H1 (cell line): ENCODE measurements at regions not wholly inside any gene's neighbourhood (a gene's known extent, or its start where the extent isn't known, plus 50 kb on each side); places are given as distances from the start of the nearest gene placed in this dataset.

Experiments
- CTCF ChIA-PET: fragments of 300-600 bp; sonication (Branson Sonifier 250); formaldehyde crosslinking; loops from one replicate; lab custom pipeline; 2021; ENCODE audit not compliant: partially characterized antibody; lab: Charles Lee
- POLR2A ChIA-PET: fragments of 300-600 bp; sonication (Branson Sonifier 250); formaldehyde crosslinking; loops from one replicate; lab custom pipeline; 2021; ENCODE audit warnings: inconsistent platforms; ENCODE audit not compliant: partially characterized antibody; lab: Charles Lee
- DNase-seq, 2 experiments: peaks; one replicate each; pipeline versions ENCODE4 v3.0.0 to v3.0.0-alpha.2; 2010 to 2022; ENCODE audit warnings: low spot score in 2 of 2, low read depth in 1 of 2, mixed read lengths in 1 of 2
- FAIRE-seq: peaks from 2 replicates; lab custom pipeline; 2011; peaks lifted over from hg19 to GRCh38; lab: Jason Lieb, UNC
- H2AFZ ChIP-seq: 2 replicates; pipeline ENCODE4 v1.8.1; 2012; ENCODE audit warnings: low read length, inconsistent platforms
- H2AK5ac ChIP-seq: 2 replicates; pipeline ENCODE4 v1.6.1; 2013; ENCODE audit warnings: low read depth, low read length
- H2BK120ac ChIP-seq: replicated peaks from 2 replicates; pipeline ENCODE3; 2013; ENCODE audit warnings: low read depth, low read length, inconsistent platforms
- H2BK12ac ChIP-seq: 2 replicates; pipeline ENCODE4 v1.6.1; 2013; ENCODE audit warnings: low read depth, low read length
- H2BK15ac ChIP-seq: 2 replicates; pipeline ENCODE4 v1.6.1; 2013; ENCODE audit warnings: low read length
- H2BK20ac ChIP-seq: 2 replicates; pipeline ENCODE4 v1.6.1; 2013; ENCODE audit warnings: low read length
- H2BK5ac ChIP-seq: 2 replicates; pipeline ENCODE4 v1.6.1; 2013; ENCODE audit warnings: low read depth, low read length
- H3K14ac ChIP-seq: 2 replicates; pipeline ENCODE4 v1.6.1; 2013; ENCODE audit warnings: inconsistent platforms; ENCODE audit not compliant: insufficient read length
- H3K18ac ChIP-seq: 2 replicates; pipeline ENCODE4 v1.6.1; 2013; ENCODE audit warnings: low read length; ENCODE audit errors: extremely low read depth
- H3K23ac ChIP-seq: 2 replicates; pipeline ENCODE4 v1.6.1; 2013; ENCODE audit warnings: inconsistent platforms; ENCODE audit not compliant: insufficient read length
- H3K23me2 ChIP-seq: 2 replicates; pipeline ENCODE4 v1.6.1; 2013; ENCODE audit warnings: low read depth, low read length
- H3K27ac ChIP-seq: 2 replicates; pipeline ENCODE4 v1.6.1; 2011; ENCODE audit warnings: low read depth, low read length, inconsistent platforms
- H3K27me3 ChIP-seq, 4 experiments: replicated peaks in 1 of 4; 1 replicate in 1 of 4; 2 replicates in 3 of 4; pipeline versions ENCODE4 v1.6.1 to v1.8.1; 2011 to 2013; ENCODE audit warnings: low read length in 3 of 4, mild to moderate bottlenecking in 3 of 4, inconsistent platforms in 2 of 4, mixed read lengths in 2 of 4, moderate library complexity in 1 of 4; ENCODE audit not compliant: control insufficient read depth in 3 of 4, insufficient read depth in 3 of 4; ENCODE audit errors: extremely low read depth in 1 of 4
- H3K36me3 ChIP-seq, 4 experiments: 2 replicates each; pipeline versions ENCODE4 v1.6.1 to v1.8.1; 2011 to 2013; ENCODE audit warnings: mild to moderate bottlenecking in 4 of 4, low read length in 3 of 4, moderate library complexity in 2 of 4, control low read depth in 1 of 4, inconsistent platforms in 1 of 4; ENCODE audit not compliant: insufficient read depth in 4 of 4, control insufficient read depth in 2 of 4
- H3K4ac ChIP-seq: replicated peaks from 2 replicates; pipeline ENCODE3; 2013; ENCODE audit warnings: low read length, low read depth, mixed read lengths, inconsistent platforms; ENCODE audit not compliant: insufficient read length
- H3K4me1 ChIP-seq, 4 experiments: replicated peaks in 1 of 4; 1 replicate in 1 of 4; 2 replicates in 3 of 4; pipeline versions ENCODE4 v1.6.1 to v1.8.1; 2011 to 2013; ENCODE audit warnings: low read length in 3 of 4, inconsistent platforms in 2 of 4, mixed read lengths in 1 of 4; ENCODE audit not compliant: insufficient read depth in 4 of 4, control insufficient read depth in 3 of 4
- H3K4me2 ChIP-seq, 2 experiments: 2 replicates each; pipeline versions ENCODE4 v1.6.1 to v1.8.1; 2011 to 2013; ENCODE audit warnings: low read depth in 2 of 2, low read length in 2 of 2, control low read depth in 1 of 2, inconsistent platforms in 1 of 2, mild to moderate bottlenecking in 1 of 2; ENCODE audit not compliant: insufficient read depth in 1 of 2
- H3K4me3 ChIP-seq, 4 experiments: fragments of 200-600, 300-600 bp in 1 of 4; sonication (generic), shearing (Covaris generic), sonication (Bioruptor Twin) in 1 of 4; 2 replicates each; pipeline versions ENCODE4 v1.5.1 to v1.8.1; 2011 to 2016; ENCODE audit warnings: low read length in 4 of 4, low read depth in 3 of 4, control low read depth in 2 of 4, inconsistent platforms in 2 of 4, mild to moderate bottlenecking in 2 of 4, mixed read lengths in 1 of 4, moderate library complexity in 1 of 4; ENCODE audit not compliant: insufficient read depth in 2 of 4; ENCODE audit errors: extremely low read depth in 1 of 4
- H3K56ac ChIP-seq: replicated peaks from 2 replicates; pipeline ENCODE3; 2013; ENCODE audit warnings: low read depth, mild to moderate bottlenecking, mixed read lengths, low read length, inconsistent platforms; ENCODE audit not compliant: insufficient read length
- H3K79me1 ChIP-seq: 2 replicates; pipeline ENCODE4 v1.6.1; 2013; ENCODE audit warnings: low read depth, low read length, control low read depth
- H3K79me2 ChIP-seq, 2 experiments: 2 replicates each; pipeline versions ENCODE4 v1.6.1 to v1.8.1; 2012 to 2013; ENCODE audit warnings: low read length in 2 of 2, mild to moderate bottlenecking in 2 of 2, inconsistent platforms in 1 of 2; ENCODE audit not compliant: insufficient read depth in 2 of 2, control insufficient read depth in 1 of 2
- H3K9ac ChIP-seq, 4 experiments: replicated peaks in 1 of 4; 1 replicate in 1 of 4; 2 replicates in 3 of 4; pipeline versions ENCODE4 v1.6.1 to v1.8.1; 2011 to 2013; ENCODE audit warnings: low read depth in 3 of 4, low read length in 3 of 4, control low read depth in 2 of 4, mild to moderate bottlenecking in 2 of 4, moderate library complexity in 2 of 4, inconsistent platforms in 1 of 4; ENCODE audit errors: extremely low read depth in 1 of 4
- H3K9me3 ChIP-seq, 2 experiments: 2 replicates each; pipeline versions ENCODE4 v1.6.1 to v1.8.1; 2012 to 2013; ENCODE audit warnings: mild to moderate bottlenecking in 2 of 2, moderate library complexity in 2 of 2, control low read depth in 1 of 2, inconsistent platforms in 1 of 2, low read depth in 1 of 2, low read length in 1 of 2, mixed read lengths in 1 of 2; ENCODE audit not compliant: insufficient read depth in 2 of 2
- H4K20me1 ChIP-seq, 2 experiments: replicated peaks in 1 of 2; 2 replicates each; pipeline versions ENCODE3 to v1.8.1; 2011 to 2013; ENCODE audit warnings: inconsistent platforms in 2 of 2, low read length in 2 of 2, mild to moderate bottlenecking in 1 of 2; ENCODE audit not compliant: insufficient read depth in 2 of 2, control insufficient read depth in 1 of 2
- H4K5ac ChIP-seq: 2 replicates; pipeline ENCODE4 v1.6.1; 2013; ENCODE audit warnings: low read length, low read depth, mixed read lengths, inconsistent platforms; ENCODE audit not compliant: insufficient read length
- H4K8ac ChIP-seq: 2 replicates; pipeline ENCODE4 v1.8.0; 2013; ENCODE audit warnings: mild to moderate bottlenecking, moderate library complexity, low read length, inconsistent platforms; ENCODE audit not compliant: insufficient read depth; ENCODE audit errors: extremely low read depth
- H4K91ac ChIP-seq: replicated peaks from 2 replicates; pipeline ENCODE3; 2013; ENCODE audit warnings: low read length, mixed read lengths, inconsistent platforms; ENCODE audit not compliant: insufficient read length
- CTCF ChIP-seq, 3 experiments: IDR thresholded peaks; 1 replicate in 2 of 3; 2 replicates in 1 of 3; pipeline versions ENCODE4 v1.5.1 to v1.6.1; 2011; ENCODE audit warnings: low read length in 3 of 3, mild to moderate bottlenecking in 3 of 3, inconsistent platforms in 2 of 3, low read depth in 1 of 3, moderate library complexity in 1 of 3; ENCODE audit not compliant: insufficient read depth in 1 of 3; ENCODE audit errors: control extremely low read depth in 1 of 3
- RAD21 ChIP-seq, 2 experiments: IDR thresholded peaks in 1 of 2; conservative IDR thresholded peaks in 1 of 2; 2 replicates each; pipeline ENCODE4 v1.6.1; 2011; ENCODE audit warnings: low read depth in 2 of 2, low read length in 2 of 2, improper control_type of control experiment in 1 of 2, inconsistent platforms in 1 of 2, mild to moderate bottlenecking in 1 of 2, moderate library complexity in 1 of 2
- SAP30 ChIP-seq: fragments of 300-600 bp; sonication (generic); IDR thresholded peaks from 2 replicates; pipeline ENCODE4 v1.7.1; 2012; ENCODE audit warnings: low read length, moderate library complexity, mild to moderate bottlenecking, inconsistent platforms; ENCODE audit not compliant: insufficient read depth, insufficient replicate concordance
- whole genome bisulfite sequencing, 2 experiments: shearing (Covaris generic) in 1 of 2; methylation state at CpG; one replicate each; pipeline versions ENCODE4 v1.1.6 to v1.1.7; 2013 to 2015; ENCODE audit warnings: low lambda C conversion rate in 2 of 2, mixed read lengths in 2 of 2, inconsistent platforms in 1 of 2, low coverage in 1 of 2, missing lambda C conversion rate in 1 of 2; ENCODE audit not compliant: insufficient replicate concordance in 2 of 2, insufficient coverage in 1 of 2, insufficient read length in 1 of 2; ENCODE audit errors: extremely low coverage in 1 of 2, missing lambda C conversion rate in 1 of 2; 5-methylcytosine and 5-hydroxymethylcytosine counted together

GRCh38 chr4:129526812-129527211, 430.9 kb downstream of the C4orf33 start:
- Histone ChIP-seq H4K8ac (no peak overlapping the region), H2AK5ac (no peak overlapping the region), H3K23ac (no peak overlapping the region), H3K14ac (no peak overlapping the region), H3K27me3 (no peaks in the 10 kb centered on the region), H2BK20ac (no peak overlapping the region), H2BK120ac (no peak overlapping the region), H2BK5ac (no peak overlapping the region), H3K27ac (no peak overlapping the region), H3K4me3 (no peak overlapping the region), H3K79me2 (no peaks in the 10 kb centered on the region), H3K9ac (no peak overlapping the region), H4K91ac (no peak overlapping the region), H4K5ac (no peak overlapping the region), H2BK15ac (no peak overlapping the region), H3K9me3 (no peaks in the 10 kb centered on the region), H3K18ac (no peak overlapping the region), H3K4ac (no peak overlapping the region), H3K4me1 (peaks cover 0 to 8% (median 3%) of the 10 kb centered on the region in 4 experiments; a peak in 2 of 7 replicates), H3K56ac (no peak overlapping the region), H3K79me1 (no peaks in the 10 kb centered on the region), H3K23me2 (no peaks in the 10 kb centered on the region), H3K4me2 (no peak overlapping the region), H4K20me1 (no peaks in the 10 kb centered on the region), H2BK12ac (no peak overlapping the region), H2AFZ (no peak overlapping the region), H3K36me3 (no peaks in the 10 kb centered on the region)
- DNase-seq (no peak), FAIRE-seq (no peak)
- 78% methylated on average over 3 of the region's 3 CpGs; no CpG with 5 or more reads in 1 of the 2 experiments for WGBS, 2 experiments
- ChIA-PET POLR2A (no interaction called here), CTCF (interaction anchor here (0.7 to 1.3 kb wide), 6 partner anchors 10 to 643 kb away, joined by 3 to 5 read pairs (median 3); no protein-coding TSS in a partner anchor)
- TF ChIP-seq RAD21 (IDR thresholded peaks at IDR 0.05 in 1 of 2, conservative IDR thresholded peaks at IDR 0.05 in 1 of 2; ENCODE audit: low read depth in 2 of 2, low read length in 2 of 2) (peak; percentile 56 to 67), CTCF (IDR thresholded peaks at IDR 0.05; ENCODE audit: control extremely low read depth in 1 of 3, insufficient read depth in 1 of 3, low read depth in 1 of 3, low read length in 3 of 3) (peak in 1 of 3 experiments; percentile 39; a peak in 2 of 4 replicates), SAP30 (no peak)
